Iris pigment epithelial cell (primary cell): ENCODE measurements at regions not wholly inside any gene's neighbourhood (a gene's known extent, or its start where the extent isn't known, plus 50 kb on each side); places are given as distances from the start of the nearest gene placed in this dataset.
"Not testable (repeated sequence)": the region's sequence is repeated elsewhere in the genome, so short reads cannot be mapped to it uniquely, and the experiment has no call there.

ENCODE experiments used
- DNase-seq: peaks from one replicate; pipeline ENCODE4 v3.0.0-alpha.2; 2011; ENCODE audit warnings: low read depth

DNA sequence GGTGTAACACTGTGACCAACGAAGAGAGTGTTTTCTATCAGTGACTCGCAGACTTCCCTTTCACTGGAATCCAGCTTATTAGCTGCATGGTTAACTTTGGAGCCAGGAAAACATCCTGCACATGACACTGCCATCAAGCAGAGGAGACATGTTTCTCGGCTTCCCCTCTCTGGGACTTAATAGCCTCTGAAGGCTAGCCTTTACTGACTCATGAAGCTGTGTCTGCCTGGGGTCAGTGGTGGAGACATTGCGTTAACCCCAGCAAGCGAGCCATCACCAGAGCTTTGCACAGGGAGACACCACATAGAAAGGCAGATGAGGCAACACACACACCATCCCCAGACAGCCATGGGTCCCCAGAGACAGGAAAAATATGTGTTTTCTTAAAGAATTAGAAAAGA is 126.9 kb upstream of the PRICKLE1 start:
- peak; percentile 65 for DNase-seq

DNA sequence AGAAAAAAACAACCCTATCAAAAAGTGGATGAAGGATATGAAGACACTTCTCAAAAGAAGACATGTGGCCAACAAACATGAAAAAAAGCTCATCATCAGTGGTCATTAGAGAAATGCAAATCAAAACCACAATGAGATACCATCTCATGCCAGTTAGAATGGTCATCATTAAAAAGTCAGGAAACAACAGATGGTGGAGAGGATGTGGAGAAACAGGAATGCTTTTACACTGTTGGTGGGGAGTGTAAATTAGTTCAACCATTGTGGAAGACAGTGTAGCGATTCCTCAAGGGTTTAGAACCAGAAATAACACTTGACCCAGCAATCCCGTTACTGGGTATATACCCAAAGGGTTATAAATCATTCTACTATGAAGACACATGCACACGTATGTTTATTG is 124.0 kb upstream of the PRICKLE1 start:
- not testable (repeated sequence) for DNase-seq

- not testable (repeated sequence) for DNase-seq
Measured at GRCh38 chr12:42708374-42708773, 118.8 kb upstream of the PRICKLE1 start.

GRCh38 chr12:42707312-42708226 is 118.0 kb upstream of the PRICKLE1 start:
- DNase-seq: no peak

- DNase-seq: no peak
Measured at GRCh38 chr12:42706321-42706720, 116.8 kb upstream of the PRICKLE1 start.

GRCh38 chr12:42705863-42706262 is 116.3 kb upstream of the PRICKLE1 start:
- peak; percentile 94 for DNase-seq

DNA sequence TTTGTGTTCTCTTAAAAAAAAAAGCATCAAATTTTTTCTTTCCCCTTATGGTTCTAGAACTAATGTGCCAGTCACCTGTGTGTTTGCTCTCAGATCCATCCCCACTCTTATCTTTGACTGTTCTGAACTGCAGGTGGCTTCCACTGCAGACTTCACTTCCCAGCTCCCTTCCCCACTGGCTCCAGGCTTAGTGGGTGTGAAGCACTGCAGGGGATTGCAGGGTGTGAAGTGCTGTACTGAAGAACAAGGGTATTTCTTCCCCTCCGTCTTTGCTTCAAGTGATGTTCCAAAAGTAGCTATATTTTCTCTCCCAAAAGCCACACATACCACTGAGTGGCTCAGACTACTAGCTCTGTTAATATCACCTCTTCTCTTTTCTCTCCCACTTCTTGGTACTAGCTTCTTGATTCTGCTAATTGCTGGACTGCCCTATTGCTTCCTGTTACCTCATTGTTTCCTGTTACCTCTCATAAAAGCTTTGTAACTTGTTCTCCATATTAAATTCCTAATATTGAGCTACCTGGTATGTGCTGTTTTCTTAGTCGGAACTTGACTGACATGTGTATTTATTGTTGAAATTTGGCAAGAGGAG is 115.4 kb upstream of the PRICKLE1 start:
- DNase-seq: no peak

DNA sequence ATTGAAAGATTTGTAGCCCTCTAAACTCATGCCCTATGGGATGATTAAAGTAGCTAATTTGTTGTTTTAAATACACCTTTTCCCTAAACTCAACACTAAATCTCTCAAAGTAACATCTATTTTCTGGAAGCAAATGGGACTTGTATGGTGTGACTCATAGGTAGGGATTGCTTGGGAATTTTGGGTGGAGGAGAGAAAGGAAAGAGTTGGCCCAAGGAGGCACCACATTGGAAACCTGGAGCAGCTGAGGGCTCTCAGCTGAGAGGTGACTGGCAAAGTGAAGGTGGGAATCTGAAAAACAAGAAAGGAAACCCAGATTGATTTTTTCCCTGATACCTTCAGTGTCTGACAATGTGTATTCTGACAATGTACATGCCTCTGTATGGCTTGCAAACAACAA is 114.8 kb upstream of the PRICKLE1 start:
- DNase-seq: no peak

- no peak for DNase-seq
Measured at GRCh38 chr12:42701084-42701483, 111.5 kb upstream of the PRICKLE1 start.

DNA sequence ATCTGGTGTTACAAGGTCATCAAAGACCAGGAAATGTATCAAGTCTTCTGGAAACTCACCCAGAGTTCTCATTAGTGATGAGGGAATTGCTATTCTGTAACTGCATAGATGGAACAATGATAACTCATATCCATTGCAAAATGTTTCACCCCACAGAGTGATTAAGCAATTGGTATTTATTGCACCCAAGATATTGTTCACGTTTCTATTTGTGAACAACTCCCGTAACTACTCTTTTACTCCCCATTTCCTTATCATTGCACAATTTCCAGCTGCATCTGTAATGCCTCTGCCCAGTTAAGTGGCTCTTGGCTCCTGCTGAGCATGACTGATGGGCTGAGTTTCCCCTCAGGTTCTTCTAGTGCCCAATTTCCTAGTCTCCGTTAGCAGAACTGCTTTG is 108.7 kb upstream of the PRICKLE1 start:
- peak; percentile 86 for DNase-seq

- peak; percentile 88 for DNase-seq
Measured at GRCh38 chr12:42696406-42697149, 107.0 kb upstream of the PRICKLE1 start.

DNA sequence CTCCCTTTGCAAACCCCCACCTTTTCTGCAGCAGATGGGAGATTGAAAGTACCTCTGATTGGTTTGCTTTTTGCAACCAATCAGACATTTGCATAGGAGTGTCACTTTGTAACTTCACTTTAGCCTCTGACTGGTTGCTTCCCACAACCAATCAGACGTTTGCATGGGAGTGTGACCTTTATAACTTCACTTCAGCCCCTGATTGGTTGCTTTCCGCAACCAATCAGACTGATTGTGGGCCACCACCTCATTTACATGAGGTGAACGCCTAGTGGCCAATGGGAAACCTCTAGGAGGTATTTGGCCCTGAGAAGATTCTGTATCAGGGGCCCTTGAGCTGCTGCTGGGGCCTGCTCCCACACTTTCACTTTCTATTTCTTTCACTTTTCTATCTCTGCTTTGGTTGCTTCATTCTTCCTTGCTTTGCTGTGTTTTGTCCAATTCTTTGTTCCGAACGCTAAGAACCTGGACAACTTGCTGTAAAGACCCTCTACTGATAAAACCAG is 106.0 kb upstream of the PRICKLE1 start:
- no peak for DNase-seq

DNA sequence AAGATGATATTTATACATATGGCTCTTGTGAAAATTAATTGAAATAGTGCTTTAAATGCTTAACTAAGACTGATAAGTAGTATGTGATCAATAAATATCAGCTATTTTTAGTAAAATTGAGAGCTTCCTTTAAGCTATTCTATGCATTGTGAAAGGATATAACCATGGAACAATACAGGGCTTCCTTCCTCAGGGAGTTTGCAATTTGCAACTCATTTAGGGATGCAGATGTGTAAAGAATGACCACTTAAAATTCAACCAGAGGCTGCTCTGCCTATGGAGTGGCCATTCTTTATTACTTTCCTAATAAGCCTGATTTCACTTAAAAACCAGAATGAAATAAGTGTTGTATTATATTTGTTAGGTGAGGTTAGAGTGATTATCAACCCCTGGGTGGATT is 103.2 kb upstream of the PRICKLE1 start:
- no peak for DNase-seq

DNA sequence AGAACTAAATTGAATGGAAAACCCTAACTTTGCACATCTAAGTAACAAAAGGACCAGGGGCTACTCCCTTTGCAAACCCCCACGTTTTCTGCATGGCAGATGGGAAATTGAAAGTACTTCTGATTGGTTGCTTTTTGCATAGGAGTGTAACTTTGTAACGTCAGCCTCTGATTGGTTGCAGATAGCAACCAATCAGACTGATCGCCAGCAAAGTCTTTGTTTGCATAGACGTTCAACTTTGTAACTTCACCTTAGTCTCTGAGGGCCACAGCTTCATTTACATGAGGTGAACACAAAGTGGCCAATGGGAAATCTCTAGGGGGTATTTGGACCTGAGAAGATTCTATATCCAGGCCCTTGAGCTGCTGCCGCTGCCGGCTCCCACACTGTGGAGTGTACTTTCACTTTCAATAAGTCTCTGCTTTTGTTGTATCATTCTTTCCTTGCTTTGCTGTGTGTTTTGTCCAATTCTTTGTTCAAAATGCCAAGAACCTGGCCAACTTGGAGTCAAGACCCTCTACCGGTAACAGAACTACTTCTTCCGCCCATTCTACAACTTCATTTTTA is 102.5 kb upstream of the PRICKLE1 start:
- no peak for DNase-seq

DNA sequence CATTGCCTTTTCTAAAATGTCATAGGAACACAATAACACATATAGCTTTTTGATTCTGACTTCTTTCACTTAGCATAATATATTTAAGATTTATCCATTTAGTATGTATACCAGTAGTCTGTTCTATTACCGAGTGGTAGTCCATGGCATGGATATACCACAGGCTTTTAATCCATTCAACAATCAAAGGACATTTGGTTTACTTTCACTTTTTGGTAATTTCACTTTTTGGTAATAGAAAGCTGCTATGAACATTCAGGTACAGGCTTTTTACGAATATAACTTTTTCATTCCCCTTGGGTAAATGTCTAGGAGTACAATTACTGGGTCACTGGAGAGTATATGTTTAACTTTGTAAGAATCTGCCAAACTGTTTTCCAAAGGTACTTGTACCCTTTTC is 100.7 kb upstream of the PRICKLE1 start:
- no peak for DNase-seq

DNA sequence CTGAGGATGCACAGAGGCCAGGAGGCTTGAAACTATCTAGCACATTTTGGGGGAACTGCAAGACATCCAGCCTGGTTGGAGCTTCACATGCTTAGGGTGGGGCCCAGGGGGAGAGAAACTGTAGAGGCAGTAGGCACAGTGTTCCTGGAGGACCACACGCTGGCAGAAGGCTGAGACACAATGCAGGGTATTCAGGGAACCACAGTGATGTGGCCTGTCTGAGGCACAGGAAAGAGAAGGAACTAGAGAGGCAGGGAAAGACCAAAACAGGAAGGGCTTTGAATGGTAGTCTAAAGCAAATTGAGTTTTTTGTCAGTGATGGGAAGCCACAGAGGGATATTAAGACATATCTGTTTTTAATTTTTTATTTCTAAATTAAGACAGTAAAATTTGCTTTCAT is 100.2 kb upstream of the PRICKLE1 start:
- DNase-seq: no peak

DNA sequence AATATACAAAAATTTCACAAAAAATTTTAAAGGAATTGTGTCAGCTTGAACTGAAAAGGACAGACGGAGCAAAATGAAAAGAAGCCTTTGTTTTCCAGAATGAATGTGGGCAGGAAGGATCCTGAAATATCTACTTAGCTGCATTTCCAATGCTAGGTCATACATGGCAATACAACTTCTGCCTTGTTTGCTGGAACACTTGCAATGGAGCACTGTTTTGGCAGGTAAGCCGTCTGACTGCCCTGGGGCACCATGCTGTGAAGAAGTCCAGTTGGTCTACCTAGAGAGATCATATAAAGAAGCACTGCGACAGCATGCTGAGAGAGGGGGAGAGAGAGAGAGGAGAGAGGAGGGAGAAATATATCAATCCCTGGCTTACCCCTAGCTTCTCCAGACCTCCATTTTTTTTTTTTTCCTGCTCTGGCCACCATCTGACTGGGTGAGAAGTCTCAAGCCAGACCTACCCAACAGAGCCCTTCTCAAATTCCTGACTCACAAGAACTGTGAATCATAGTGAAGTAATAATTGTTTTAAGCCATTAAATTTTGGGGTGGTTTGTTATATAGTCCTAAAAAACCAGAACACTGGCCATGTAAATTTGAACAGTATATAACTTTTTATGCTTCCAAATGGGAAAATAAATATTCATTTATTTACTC is 97.1 kb upstream of the PRICKLE1 start:
- peak; percentile 39 for DNase-seq

DNA sequence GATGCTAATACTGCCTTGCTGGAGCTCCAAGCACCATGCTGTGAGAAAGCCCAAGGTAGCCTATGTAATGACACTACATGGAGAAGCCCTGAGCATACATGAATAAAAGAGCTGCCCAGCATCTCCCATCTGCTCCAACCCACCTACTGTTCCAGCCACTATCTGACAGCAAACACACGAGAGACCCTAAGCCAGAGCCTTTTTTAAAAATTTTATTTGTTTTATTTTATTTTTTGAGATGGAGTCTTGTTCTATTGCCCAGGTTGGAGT is 95.2 kb upstream of the PRICKLE1 start:
- no peak for DNase-seq

- DNase-seq: peak; percentile 26
Measured at GRCh38 chr12:42683933-42684801, 94.6 kb upstream of the PRICKLE1 start.

DNA sequence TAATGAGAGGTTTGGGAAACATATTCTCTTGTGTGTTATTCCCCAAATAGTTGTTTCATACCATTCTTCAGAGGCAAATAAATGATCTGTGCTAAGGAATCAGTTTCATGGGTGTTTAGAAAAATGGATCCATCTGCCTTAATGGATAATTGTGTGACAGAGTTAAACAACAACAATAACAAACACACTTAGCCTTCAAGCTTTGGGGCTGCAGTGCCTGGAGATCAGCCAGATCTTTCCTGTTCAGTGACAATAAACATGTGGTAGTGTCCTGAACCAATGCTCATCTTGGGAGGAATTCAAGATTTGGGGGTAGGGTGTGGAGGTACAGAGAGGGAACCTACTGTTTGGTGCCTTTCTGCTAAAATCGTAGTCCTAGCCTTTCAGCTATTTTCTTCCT is 93.7 kb upstream of the PRICKLE1 start:
- DNase-seq: no peak

- DNase-seq: peak; percentile 51
Measured at GRCh38 chr12:42679466-42679865, 89.9 kb upstream of the PRICKLE1 start.
